Nephron (organoid): ENCODE measurements at regions not wholly inside any gene's neighbourhood (a gene's known extent, or its start where the extent isn't known, plus 50 kb on each side); places are given as distances from the start of the nearest gene placed in this dataset.

Source experiments
- H3K27ac Mint-ChIP-seq, 3 experiments: 2 replicates each; pipeline ENCODE4 v1.8.0; 2020; ENCODE audit warnings: mixed read lengths in 3 of 3, mild to moderate bottlenecking in 2 of 3, moderate library complexity in 1 of 3
- H3K27me3 Mint-ChIP-seq: 2 replicates; pipeline ENCODE4 v1.8.0; 2021; ENCODE audit warnings: low read depth, mild to moderate bottlenecking, moderate library complexity, mixed read lengths
- H3K36me3 Mint-ChIP-seq: 2 replicates; pipeline ENCODE4 v1.8.0; 2020; ENCODE audit warnings: low read depth, mixed read lengths
- H3K4me1 Mint-ChIP-seq: 2 replicates; pipeline ENCODE4 v1.8.0; 2020; ENCODE audit warnings: mixed read lengths
- H3K4me3 Mint-ChIP-seq, 3 experiments: 2 replicates each; pipeline ENCODE4 v1.8.0; 2020; ENCODE audit warnings: mild to moderate bottlenecking in 3 of 3, mixed read lengths in 3 of 3, moderate library complexity in 2 of 3
- H3K9me3 Mint-ChIP-seq: 2 replicates; pipeline ENCODE4 v1.8.0; 2020; ENCODE audit warnings: mixed read lengths
- CTCF ChIP-seq, 3 experiments: fragments of 200-600 bp; sonication (generic); IDR thresholded peaks; one replicate each; pipeline ENCODE4 v1.5.0; 2021; ENCODE audit warnings: antibody characterized with exemption in 3 of 3; ENCODE audit not compliant: unreplicated experiment in 3 of 3

GRCh38 chr20:52595518-52595917 is 376.6 kb upstream of the TSHZ2 start:
- no peak for TF ChIP-seq CTCF (IDR thresholded peaks at IDR 0.05; ENCODE audit: unreplicated experiment in 3 of 3)
- no peak overlapping the region for H3K4me3 Mint-ChIP-seq
- H3K27me3 Mint-ChIP-seq, result peaks cover 5% of the 10 kb centered on the region
- peaks cover 7% of the 10 kb centered on the region for H3K36me3 Mint-ChIP-seq
- peaks cover 5% of the 10 kb centered on the region for H3K9me3 Mint-ChIP-seq
- H3K4me1 Mint-ChIP-seq, result no peaks in the 10 kb centered on the region
- no peak overlapping the region for H3K27ac Mint-ChIP-seq

- Mint-ChIP-seq H3K27ac (no peak overlapping the region), H3K27me3 (peaks cover 11% of the 10 kb centered on the region), H3K9me3 (no peaks in the 10 kb centered on the region), H3K4me1 (no peaks in the 10 kb centered on the region), H3K36me3 (no peaks in the 10 kb centered on the region), H3K4me3 (no peak overlapping the region)
- TF ChIP-seq CTCF (IDR thresholded peaks at IDR 0.05; ENCODE audit: unreplicated experiment in 3 of 3), result no peak
These were observed 378.5 kb upstream of the TSHZ2 start for GRCh38 chr20:52593654-52594053.

GRCh38 chr20:52592567-52592966 is 379.6 kb upstream of the TSHZ2 start:
- Mint-ChIP-seq H3K36me3 (no peaks in the 10 kb centered on the region), H3K4me1 (no peaks in the 10 kb centered on the region), H3K4me3 (no peak overlapping the region), H3K27ac (no peak overlapping the region), H3K27me3 (peaks cover 11% of the 10 kb centered on the region), H3K9me3 (no peaks in the 10 kb centered on the region)
- no peak for TF ChIP-seq CTCF (IDR thresholded peaks at IDR 0.05; ENCODE audit: unreplicated experiment in 3 of 3)

- H3K27ac Mint-ChIP-seq, result no peak overlapping the region
- H3K9me3 Mint-ChIP-seq, result no peaks in the 10 kb centered on the region
- no peaks in the 10 kb centered on the region for H3K36me3 Mint-ChIP-seq
- no peak for TF ChIP-seq CTCF (IDR thresholded peaks at IDR 0.05; ENCODE audit: unreplicated experiment in 3 of 3)
- H3K4me1 Mint-ChIP-seq, result no peaks in the 10 kb centered on the region
- peaks cover 11% of the 10 kb centered on the region for H3K27me3 Mint-ChIP-seq
- H3K4me3 Mint-ChIP-seq, result no peak overlapping the region
These were observed 382.1 kb upstream of the TSHZ2 start for GRCh38 chr20:52590100-52590499.

- Mint-ChIP-seq H3K9me3 (no peaks in the 10 kb centered on the region), H3K27ac (no peak overlapping the region), H3K4me3 (no peak overlapping the region), H3K27me3 (peaks cover 11% of the 10 kb centered on the region), H3K4me1 (no peaks in the 10 kb centered on the region), H3K36me3 (no peaks in the 10 kb centered on the region)
- no peak for TF ChIP-seq CTCF (IDR thresholded peaks at IDR 0.05; ENCODE audit: unreplicated experiment in 3 of 3)
These were observed 382.8 kb upstream of the TSHZ2 start for GRCh38 chr20:52589251-52589812.

- no peak overlapping the region for H3K27ac Mint-ChIP-seq
- no peak overlapping the region for H3K4me3 Mint-ChIP-seq
- H3K27me3 Mint-ChIP-seq, result peaks cover 11% of the 10 kb centered on the region
- no peaks in the 10 kb centered on the region for H3K4me1 Mint-ChIP-seq
- no peaks in the 10 kb centered on the region for H3K9me3 Mint-ChIP-seq
- no peak for TF ChIP-seq CTCF (IDR thresholded peaks at IDR 0.05; ENCODE audit: unreplicated experiment in 3 of 3)
- H3K36me3 Mint-ChIP-seq, result no peaks in the 10 kb centered on the region
These were observed 385.5 kb upstream of the TSHZ2 start for GRCh38 chr20:52586660-52587059.
